H1 (cell line): ENCODE measurements at regions not wholly inside any gene's neighbourhood (a gene's known extent, or its start where the extent isn't known, plus 50 kb on each side); places are given as distances from the start of the nearest gene placed in this dataset.

Source experiments
- CTCF ChIA-PET: fragments of 300-600 bp; sonication (Branson Sonifier 250); formaldehyde crosslinking; loops from one replicate; lab custom pipeline; 2021; ENCODE audit not compliant: partially characterized antibody; lab: Charles Lee
- POLR2A ChIA-PET: fragments of 300-600 bp; sonication (Branson Sonifier 250); formaldehyde crosslinking; loops from one replicate; lab custom pipeline; 2021; ENCODE audit warnings: inconsistent platforms; ENCODE audit not compliant: partially characterized antibody; lab: Charles Lee
- DNase-seq, 2 experiments: peaks; one replicate each; pipeline versions ENCODE4 v3.0.0 to v3.0.0-alpha.2; 2010 to 2022; ENCODE audit warnings: low spot score in 2 of 2, low read depth in 1 of 2, mixed read lengths in 1 of 2
- FAIRE-seq: peaks from 2 replicates; lab custom pipeline; 2011; peaks lifted over from hg19 to GRCh38; lab: Jason Lieb, UNC
- H2AFZ ChIP-seq: 2 replicates; pipeline ENCODE4 v1.8.1; 2012; ENCODE audit warnings: low read length, inconsistent platforms
- H2AK5ac ChIP-seq: 2 replicates; pipeline ENCODE4 v1.6.1; 2013; ENCODE audit warnings: low read depth, low read length
- H2BK120ac ChIP-seq: replicated peaks from 2 replicates; pipeline ENCODE3; 2013; ENCODE audit warnings: low read depth, low read length, inconsistent platforms
- H2BK12ac ChIP-seq: 2 replicates; pipeline ENCODE4 v1.6.1; 2013; ENCODE audit warnings: low read depth, low read length
- H2BK15ac ChIP-seq: 2 replicates; pipeline ENCODE4 v1.6.1; 2013; ENCODE audit warnings: low read length
- H2BK20ac ChIP-seq: 2 replicates; pipeline ENCODE4 v1.6.1; 2013; ENCODE audit warnings: low read length
- H2BK5ac ChIP-seq: 2 replicates; pipeline ENCODE4 v1.6.1; 2013; ENCODE audit warnings: low read depth, low read length
- H3K14ac ChIP-seq: 2 replicates; pipeline ENCODE4 v1.6.1; 2013; ENCODE audit warnings: inconsistent platforms; ENCODE audit not compliant: insufficient read length
- H3K18ac ChIP-seq: 2 replicates; pipeline ENCODE4 v1.6.1; 2013; ENCODE audit warnings: low read length; ENCODE audit errors: extremely low read depth
- H3K23ac ChIP-seq: 2 replicates; pipeline ENCODE4 v1.6.1; 2013; ENCODE audit warnings: inconsistent platforms; ENCODE audit not compliant: insufficient read length
- H3K23me2 ChIP-seq: 2 replicates; pipeline ENCODE4 v1.6.1; 2013; ENCODE audit warnings: low read depth, low read length
- H3K27ac ChIP-seq: 2 replicates; pipeline ENCODE4 v1.6.1; 2011; ENCODE audit warnings: low read depth, low read length, inconsistent platforms
- H3K27me3 ChIP-seq, 4 experiments: replicated peaks in 1 of 4; 1 replicate in 1 of 4; 2 replicates in 3 of 4; pipeline versions ENCODE4 v1.6.1 to v1.8.1; 2011 to 2013; ENCODE audit warnings: low read length in 3 of 4, mild to moderate bottlenecking in 3 of 4, inconsistent platforms in 2 of 4, mixed read lengths in 2 of 4, moderate library complexity in 1 of 4; ENCODE audit not compliant: control insufficient read depth in 3 of 4, insufficient read depth in 3 of 4; ENCODE audit errors: extremely low read depth in 1 of 4
- H3K36me3 ChIP-seq, 4 experiments: 2 replicates each; pipeline versions ENCODE4 v1.6.1 to v1.8.1; 2011 to 2013; ENCODE audit warnings: mild to moderate bottlenecking in 4 of 4, low read length in 3 of 4, moderate library complexity in 2 of 4, control low read depth in 1 of 4, inconsistent platforms in 1 of 4; ENCODE audit not compliant: insufficient read depth in 4 of 4, control insufficient read depth in 2 of 4
- H3K4ac ChIP-seq: replicated peaks from 2 replicates; pipeline ENCODE3; 2013; ENCODE audit warnings: low read length, low read depth, mixed read lengths, inconsistent platforms; ENCODE audit not compliant: insufficient read length
- H3K4me1 ChIP-seq, 4 experiments: replicated peaks in 1 of 4; 1 replicate in 1 of 4; 2 replicates in 3 of 4; pipeline versions ENCODE4 v1.6.1 to v1.8.1; 2011 to 2013; ENCODE audit warnings: low read length in 3 of 4, inconsistent platforms in 2 of 4, mixed read lengths in 1 of 4; ENCODE audit not compliant: insufficient read depth in 4 of 4, control insufficient read depth in 3 of 4
- H3K4me2 ChIP-seq, 2 experiments: 2 replicates each; pipeline versions ENCODE4 v1.6.1 to v1.8.1; 2011 to 2013; ENCODE audit warnings: low read depth in 2 of 2, low read length in 2 of 2, control low read depth in 1 of 2, inconsistent platforms in 1 of 2, mild to moderate bottlenecking in 1 of 2; ENCODE audit not compliant: insufficient read depth in 1 of 2
- H3K4me3 ChIP-seq, 4 experiments: fragments of 200-600, 300-600 bp in 1 of 4; sonication (generic), shearing (Covaris generic), sonication (Bioruptor Twin) in 1 of 4; 2 replicates each; pipeline versions ENCODE4 v1.5.1 to v1.8.1; 2011 to 2016; ENCODE audit warnings: low read length in 4 of 4, low read depth in 3 of 4, control low read depth in 2 of 4, inconsistent platforms in 2 of 4, mild to moderate bottlenecking in 2 of 4, mixed read lengths in 1 of 4, moderate library complexity in 1 of 4; ENCODE audit not compliant: insufficient read depth in 2 of 4; ENCODE audit errors: extremely low read depth in 1 of 4
- H3K56ac ChIP-seq: replicated peaks from 2 replicates; pipeline ENCODE3; 2013; ENCODE audit warnings: low read depth, mild to moderate bottlenecking, mixed read lengths, low read length, inconsistent platforms; ENCODE audit not compliant: insufficient read length
- H3K79me1 ChIP-seq: 2 replicates; pipeline ENCODE4 v1.6.1; 2013; ENCODE audit warnings: low read depth, low read length, control low read depth
- H3K79me2 ChIP-seq, 2 experiments: 2 replicates each; pipeline versions ENCODE4 v1.6.1 to v1.8.1; 2012 to 2013; ENCODE audit warnings: low read length in 2 of 2, mild to moderate bottlenecking in 2 of 2, inconsistent platforms in 1 of 2; ENCODE audit not compliant: insufficient read depth in 2 of 2, control insufficient read depth in 1 of 2
- H3K9ac ChIP-seq, 4 experiments: replicated peaks in 1 of 4; 1 replicate in 1 of 4; 2 replicates in 3 of 4; pipeline versions ENCODE4 v1.6.1 to v1.8.1; 2011 to 2013; ENCODE audit warnings: low read depth in 3 of 4, low read length in 3 of 4, control low read depth in 2 of 4, mild to moderate bottlenecking in 2 of 4, moderate library complexity in 2 of 4, inconsistent platforms in 1 of 4; ENCODE audit errors: extremely low read depth in 1 of 4
- H3K9me3 ChIP-seq, 2 experiments: 2 replicates each; pipeline versions ENCODE4 v1.6.1 to v1.8.1; 2012 to 2013; ENCODE audit warnings: mild to moderate bottlenecking in 2 of 2, moderate library complexity in 2 of 2, control low read depth in 1 of 2, inconsistent platforms in 1 of 2, low read depth in 1 of 2, low read length in 1 of 2, mixed read lengths in 1 of 2; ENCODE audit not compliant: insufficient read depth in 2 of 2
- H4K20me1 ChIP-seq, 2 experiments: replicated peaks in 1 of 2; 2 replicates each; pipeline versions ENCODE3 to v1.8.1; 2011 to 2013; ENCODE audit warnings: inconsistent platforms in 2 of 2, low read length in 2 of 2, mild to moderate bottlenecking in 1 of 2; ENCODE audit not compliant: insufficient read depth in 2 of 2, control insufficient read depth in 1 of 2
- H4K5ac ChIP-seq: 2 replicates; pipeline ENCODE4 v1.6.1; 2013; ENCODE audit warnings: low read length, low read depth, mixed read lengths, inconsistent platforms; ENCODE audit not compliant: insufficient read length
- H4K8ac ChIP-seq: 2 replicates; pipeline ENCODE4 v1.8.0; 2013; ENCODE audit warnings: mild to moderate bottlenecking, moderate library complexity, low read length, inconsistent platforms; ENCODE audit not compliant: insufficient read depth; ENCODE audit errors: extremely low read depth
- H4K91ac ChIP-seq: replicated peaks from 2 replicates; pipeline ENCODE3; 2013; ENCODE audit warnings: low read length, mixed read lengths, inconsistent platforms; ENCODE audit not compliant: insufficient read length
- BRCA1 ChIP-seq: IDR thresholded peaks from 2 replicates; pipeline ENCODE4 v1.6.1; 2012; ENCODE audit warnings: low read depth, low read length, improper control_type of control experiment
- HDAC2 ChIP-seq, 2 experiments: fragments of 300-600 bp in 1 of 2; sonication (generic) in 1 of 2; IDR thresholded peaks; 2 replicates each; pipeline ENCODE4 v1.6.1; 2011 to 2012; ENCODE audit warnings: low read depth in 2 of 2, low read length in 2 of 2, mild to moderate bottlenecking in 2 of 2, moderate library complexity in 2 of 2, borderline replicate concordance in 1 of 2, inconsistent platforms in 1 of 2
- POLR2A ChIP-seq, 2 experiments: IDR thresholded peaks; 1 replicate in 1 of 2; 2 replicates in 1 of 2; pipeline ENCODE4 v1.6.1; 2011; ENCODE audit warnings: low read depth in 2 of 2, low read length in 2 of 2, mild to moderate bottlenecking in 2 of 2; ENCODE audit errors: control extremely low read depth in 1 of 2
- RXRA ChIP-seq: IDR thresholded peaks from 2 replicates; pipeline ENCODE4 v1.6.1; 2011; ENCODE audit warnings: low read depth, mild to moderate bottlenecking, low read length, moderate library complexity; ENCODE audit not compliant: insufficient read depth
- TAF1 ChIP-seq: IDR thresholded peaks from 2 replicates; pipeline ENCODE4 v1.6.1; 2011; ENCODE audit warnings: mild to moderate bottlenecking, low read depth, low read length
- WGBS, 2 experiments: shearing (Covaris generic) in 1 of 2; methylation state at CpG; one replicate each; pipeline versions ENCODE4 v1.1.6 to v1.1.7; 2013 to 2015; ENCODE audit warnings: low lambda C conversion rate in 2 of 2, mixed read lengths in 2 of 2, inconsistent platforms in 1 of 2, low coverage in 1 of 2, missing lambda C conversion rate in 1 of 2; ENCODE audit not compliant: insufficient replicate concordance in 2 of 2, insufficient coverage in 1 of 2, insufficient read length in 1 of 2; ENCODE audit errors: extremely low coverage in 1 of 2, missing lambda C conversion rate in 1 of 2; 5-methylcytosine and 5-hydroxymethylcytosine counted together

GRCh38 chr16:24673155-24673554 is 56.3 kb upstream of the TNRC6A start:
- no peak overlapping the region for H3K4me2 ChIP-seq
- DNase-seq (no peak), FAIRE-seq (no peak)
- no peak overlapping the region for H3K18ac ChIP-seq
- 0 out of 7 replicates have a peak, but pooled peaks cover 0 to 2% (median 0%) of the 10 kb centered on the region in 4 experiments for H3K27me3 ChIP-seq
- no peak overlapping the region for H2BK20ac ChIP-seq
- no peaks in the 10 kb centered on the region for H3K36me3 ChIP-seq
- no peaks in the 10 kb centered on the region for H3K9me3 ChIP-seq
- H2AK5ac ChIP-seq: no peak overlapping the region
- H4K91ac ChIP-seq: no peak overlapping the region
- H3K79me2 ChIP-seq: no peaks in the 10 kb centered on the region
- H3K56ac ChIP-seq: no peak overlapping the region
- H2AFZ ChIP-seq: no peak overlapping the region
- H3K23me2 ChIP-seq: no peaks in the 10 kb centered on the region; the same call in 1 of the 2 replicates
- H4K20me1 ChIP-seq: peaks cover 0 to 1% of the 10 kb centered on the region in 2 experiments
- H3K79me1 ChIP-seq: no peaks in the 10 kb centered on the region
- POLR2A ChIA-PET: interaction anchor here (1.4 kb wide), 1 partner anchor 31 kb away, joined by 3 read pairs; no protein-coding TSS in a partner anchor
- H3K27ac ChIP-seq: no peak overlapping the region
- CTCF ChIA-PET: interaction anchor here (0.5 to 2.4 kb wide), 5 partner anchors 9 to 156 kb away, joined by 3 to 9 read pairs (median 5); no protein-coding TSS in a partner anchor
- H2BK15ac ChIP-seq: no peak overlapping the region
- H2BK120ac ChIP-seq: no peak overlapping the region
- H3K4ac ChIP-seq: no peak overlapping the region
- WGBS, 2 experiments: 88% methylated on average over 3 of the region's 3 CpGs; no CpG with 5 or more reads in 1 of the 2 experiments
- no peak overlapping the region for H3K14ac ChIP-seq
- peaks cover 0 to 7% (median 4%) of the 10 kb centered on the region in 4 experiments; a peak in 4 of 7 replicates for H3K4me1 ChIP-seq
- H4K8ac ChIP-seq: no peak overlapping the region
- no peak overlapping the region for H3K23ac ChIP-seq
- TF ChIP-seq HDAC2 (IDR thresholded peaks at IDR 0.05; ENCODE audit: borderline replicate concordance in 1 of 2, low read depth in 2 of 2, low read length in 2 of 2): no peak
- TF ChIP-seq POLR2A (IDR thresholded peaks at IDR 0.05; ENCODE audit: control extremely low read depth in 1 of 2, low read depth in 2 of 2, low read length in 2 of 2): no peak
- TF ChIP-seq RXRA: no peak
- TF ChIP-seq BRCA1: no peak
- no peak for TF ChIP-seq TAF1
- TF ChIP-seq, all 59 proteins: peak for 0
- Histone ChIP-seq H2BK5ac (no peak overlapping the region), H2BK12ac (no peak overlapping the region), H4K5ac (no peak overlapping the region), H3K4me3 (no peak overlapping the region), H3K9ac (no peak overlapping the region)
